CD4-positive, alpha-beta T cell treated with Interleukin-17A for 1 hour (primary cell): ENCODE measurements at regions not wholly inside any gene's neighbourhood (a gene's known extent, or its start where the extent isn't known, plus 50 kb on each side); places are given as distances from the start of the nearest gene placed in this dataset.

Source experiments
- DNase-seq: peaks from one replicate; pipeline ENCODE4 v3.0.0-alpha.2; 2020

DNA sequence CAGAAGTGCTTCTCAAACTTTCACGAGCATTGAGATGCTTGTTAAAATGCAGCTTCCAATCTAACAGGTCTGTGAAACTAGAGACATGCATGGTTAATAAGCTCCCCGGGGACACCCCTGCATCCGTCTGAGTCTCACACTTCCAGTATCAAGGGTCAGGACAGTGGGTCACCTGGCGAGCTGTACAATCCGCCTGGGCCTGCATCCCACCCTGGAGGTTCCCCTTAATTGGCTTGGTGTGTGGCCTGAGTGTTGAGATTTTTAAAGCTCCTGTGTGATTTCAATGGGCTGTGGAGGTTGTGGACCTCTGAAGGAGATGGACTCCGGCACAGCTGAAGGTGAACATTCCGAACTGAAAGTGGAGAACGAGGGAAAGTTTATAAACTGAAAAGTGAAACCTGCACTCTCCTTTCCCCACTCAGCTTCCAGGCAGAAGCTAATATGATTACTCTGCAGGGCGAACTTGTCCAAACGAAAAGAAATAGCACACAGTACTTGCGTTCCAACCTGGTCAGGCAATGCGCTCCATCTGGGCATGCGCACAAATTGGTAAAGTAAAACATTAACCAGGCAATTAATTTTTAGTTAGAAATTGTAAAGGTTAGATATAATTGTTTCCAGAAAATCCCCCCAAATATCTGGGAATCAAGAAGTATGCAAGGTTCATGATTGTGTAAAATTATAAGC is 191.7 kb upstream of the ALKAL2 start:
- no peak for DNase-seq

DNA sequence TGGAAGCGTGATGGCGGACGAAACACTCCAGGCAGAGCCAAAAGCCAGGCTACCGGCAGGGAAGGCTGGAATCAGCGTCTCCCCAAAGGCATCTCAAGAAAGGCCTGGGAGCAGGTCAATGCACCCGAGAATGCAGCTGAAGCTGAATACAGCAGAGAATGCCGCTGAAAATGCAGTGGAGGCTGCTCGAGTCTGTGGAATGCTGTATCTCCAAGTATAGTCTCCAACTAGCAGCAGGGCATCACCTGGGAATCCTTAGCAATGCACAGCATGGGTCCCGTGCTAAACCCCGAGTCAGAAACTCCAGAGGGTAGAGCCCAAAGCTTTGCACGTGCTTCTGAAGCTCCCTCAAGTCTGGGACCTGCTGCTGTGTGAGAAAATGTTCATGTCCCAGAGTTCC is 191.1 kb upstream of the ALKAL2 start:
- no peak for DNase-seq

DNA sequence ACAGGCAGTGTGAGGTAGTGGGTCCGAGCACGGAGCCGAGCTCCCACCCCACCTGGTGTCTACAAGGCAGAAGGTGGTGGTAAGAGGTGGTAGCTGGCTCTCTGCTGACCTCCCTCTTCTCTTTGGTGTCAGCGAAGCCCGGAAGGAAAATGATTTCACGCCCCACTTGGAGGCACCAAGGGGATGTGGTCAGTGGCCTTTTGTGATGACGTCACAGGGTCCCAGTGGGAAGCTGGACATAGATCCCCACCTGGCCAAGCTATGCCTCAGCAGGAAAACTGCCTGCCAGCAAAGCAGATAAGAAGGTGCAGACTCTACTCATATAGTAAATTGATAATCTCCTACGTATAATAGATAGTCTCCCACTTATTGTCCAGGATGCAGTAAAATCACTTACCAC is 183.7 kb upstream of the ALKAL2 start:
- DNase-seq, result no peak

DNA sequence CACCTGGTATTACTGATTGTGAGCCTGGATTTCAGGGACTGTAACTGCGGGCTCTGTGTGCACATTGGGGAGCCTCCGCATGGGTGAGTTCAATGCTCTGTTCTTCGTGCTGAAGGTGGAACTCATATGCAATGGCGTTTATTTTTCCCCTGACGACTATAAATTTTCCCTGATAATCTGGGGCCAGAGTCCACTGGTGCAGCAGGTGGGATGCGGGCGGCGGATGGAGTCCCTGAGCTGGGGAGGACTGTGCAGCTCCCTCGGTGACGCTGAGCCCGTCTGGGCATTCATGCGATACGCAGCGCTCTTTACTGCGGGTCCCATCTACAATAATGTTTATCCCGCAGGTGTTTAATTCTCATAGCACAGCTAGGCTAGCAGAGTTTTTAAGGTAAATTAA is 181.6 kb upstream of the ALKAL2 start:
- no peak for DNase-seq

DNA sequence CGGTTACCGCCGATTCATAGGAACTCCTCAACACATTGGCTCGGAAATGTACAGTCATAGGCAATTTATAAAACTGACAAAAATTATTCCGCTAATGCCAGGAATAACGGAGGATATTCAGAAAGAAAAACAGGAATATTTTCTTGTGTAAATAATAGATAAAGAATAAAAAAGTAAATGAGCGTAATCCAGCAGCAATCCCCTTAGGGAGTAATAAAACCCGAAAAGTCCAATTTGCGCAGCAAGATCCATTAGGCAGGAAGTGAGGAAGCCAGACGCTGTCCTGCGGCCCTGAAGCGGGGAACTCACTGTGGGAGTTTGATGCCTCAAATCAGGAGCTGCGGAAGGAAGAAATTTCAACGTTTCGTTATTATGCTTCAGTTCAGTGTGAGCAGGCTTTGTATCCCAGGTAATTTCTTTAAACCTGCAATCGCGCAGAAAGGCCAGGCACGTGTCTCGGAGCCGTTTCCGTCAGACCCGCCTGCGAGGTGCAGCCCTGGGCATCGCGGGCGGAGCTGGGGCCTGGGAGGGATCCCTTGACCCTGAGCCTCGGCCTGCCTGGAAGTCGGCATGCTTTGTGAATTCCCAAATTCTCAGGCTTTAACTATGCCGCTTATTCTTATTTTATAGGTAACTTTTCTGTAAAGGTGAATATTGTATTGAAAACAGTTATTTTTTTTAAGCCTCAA is 180.9 kb upstream of the ALKAL2 start:
- no peak for DNase-seq

DNA sequence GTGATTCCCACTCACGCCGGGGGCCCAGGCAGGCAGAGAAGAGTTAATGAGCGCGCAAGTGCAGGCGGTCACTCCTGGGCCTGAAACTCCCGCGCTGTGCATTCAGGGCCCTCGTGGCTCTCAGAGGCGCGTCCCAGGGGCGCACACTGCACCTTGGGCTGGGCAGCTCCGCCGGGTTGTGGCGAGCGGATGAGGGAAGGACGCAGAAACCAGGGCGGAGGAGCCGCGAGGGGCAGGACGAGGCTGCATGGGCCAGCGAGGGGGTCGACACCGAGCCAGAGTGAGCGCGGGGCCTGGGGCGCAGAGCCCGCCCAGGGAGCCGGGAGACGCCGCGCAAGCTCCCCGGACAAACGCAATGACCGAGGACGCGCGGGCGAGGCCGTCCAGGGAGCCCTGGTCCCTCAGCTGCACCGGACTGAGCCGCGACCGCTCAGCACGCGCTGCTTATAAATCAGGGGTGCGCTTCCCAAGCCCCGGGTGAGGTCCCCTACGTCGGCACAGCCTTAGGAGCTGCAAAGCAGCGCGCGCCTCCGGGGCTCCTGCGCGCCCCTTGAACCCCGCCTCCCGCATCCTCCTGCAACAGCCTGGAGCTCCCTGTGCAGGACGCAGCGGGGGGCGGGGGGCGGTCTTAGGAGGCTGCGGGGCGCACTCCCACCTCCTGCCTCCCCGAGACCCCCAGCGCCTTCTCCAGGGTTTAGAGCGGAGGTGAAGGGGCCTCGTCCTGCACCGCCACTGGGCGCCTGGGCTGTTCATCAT is 180.2 kb upstream of the ALKAL2 start:
- DNase-seq, result no peak

DNA sequence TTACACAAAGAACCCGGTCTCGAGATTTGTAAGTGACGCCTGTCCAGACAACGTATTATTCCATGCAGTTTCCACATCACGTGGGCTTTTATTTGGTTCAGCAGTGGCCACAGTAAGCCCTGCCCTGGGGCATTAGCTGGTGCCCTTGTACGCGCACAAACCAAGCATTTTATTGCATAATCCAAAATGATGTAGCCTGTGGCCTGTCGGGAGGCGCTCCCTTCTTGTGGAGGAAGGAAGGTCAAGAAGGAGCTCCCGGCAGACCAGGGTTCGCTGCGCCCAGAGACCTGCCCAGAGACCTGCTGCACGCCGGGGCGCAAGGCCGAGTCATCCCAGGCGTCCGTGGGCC is 179.6 kb upstream of the ALKAL2 start:
- no peak for DNase-seq

DNA sequence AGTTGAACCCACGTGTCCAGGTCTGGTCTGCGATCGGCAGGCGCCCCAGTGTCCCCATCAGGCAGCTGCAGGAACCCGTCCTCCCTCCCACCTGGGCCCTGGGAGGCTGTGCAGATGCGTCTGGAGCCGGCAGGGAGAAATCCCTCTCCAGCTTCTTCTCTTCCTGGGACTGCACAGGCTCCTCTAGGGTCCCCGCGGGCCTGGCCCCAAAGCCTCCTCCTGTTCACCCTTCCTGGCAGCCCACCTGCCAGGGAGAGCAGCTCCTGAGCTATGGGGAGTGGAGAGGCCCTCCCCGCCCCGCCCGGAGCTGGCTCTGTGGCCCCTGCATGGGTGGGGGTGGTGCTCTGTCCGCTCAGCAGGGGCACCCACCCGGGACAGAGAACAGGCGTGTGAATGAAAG is 179.2 kb upstream of the ALKAL2 start:
- DNase-seq, result no peak

DNA sequence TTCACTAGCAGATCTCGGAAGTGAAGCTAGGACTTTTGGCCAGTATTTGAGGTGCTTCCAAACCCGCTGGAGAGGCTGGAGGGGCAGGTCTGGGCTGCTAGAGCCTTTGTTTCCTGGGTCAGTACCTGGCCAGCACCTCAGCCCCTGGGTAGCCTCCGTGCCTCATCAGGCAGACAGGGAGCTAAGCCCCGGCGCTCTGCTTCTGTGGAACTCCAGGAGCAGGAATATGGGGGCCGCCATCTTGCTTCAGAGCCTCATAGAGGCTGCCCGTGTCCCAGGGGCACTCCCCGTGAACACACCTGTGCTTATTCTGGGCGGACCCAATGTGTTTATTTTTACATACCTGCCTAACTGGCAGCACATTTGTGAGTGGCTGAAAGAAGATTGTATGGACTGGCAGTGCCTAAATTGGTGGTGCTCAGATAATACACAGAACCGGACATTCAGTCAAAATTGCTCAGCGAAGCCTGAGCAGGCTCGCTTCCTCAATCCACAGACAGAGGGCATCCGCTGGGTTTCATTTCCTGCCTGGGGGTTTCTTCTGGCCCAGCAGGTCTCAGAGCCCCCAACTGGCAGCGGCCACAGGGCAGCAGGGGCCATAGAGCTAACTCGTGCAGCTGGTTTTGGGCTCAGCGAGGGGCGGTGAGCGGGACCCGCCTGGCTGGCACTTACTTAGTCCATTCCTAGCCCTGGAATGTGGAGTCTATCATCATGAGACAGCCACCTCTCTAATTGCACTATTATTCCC is 176.8 kb upstream of the ALKAL2 start:
- DNase-seq, result no peak

DNA sequence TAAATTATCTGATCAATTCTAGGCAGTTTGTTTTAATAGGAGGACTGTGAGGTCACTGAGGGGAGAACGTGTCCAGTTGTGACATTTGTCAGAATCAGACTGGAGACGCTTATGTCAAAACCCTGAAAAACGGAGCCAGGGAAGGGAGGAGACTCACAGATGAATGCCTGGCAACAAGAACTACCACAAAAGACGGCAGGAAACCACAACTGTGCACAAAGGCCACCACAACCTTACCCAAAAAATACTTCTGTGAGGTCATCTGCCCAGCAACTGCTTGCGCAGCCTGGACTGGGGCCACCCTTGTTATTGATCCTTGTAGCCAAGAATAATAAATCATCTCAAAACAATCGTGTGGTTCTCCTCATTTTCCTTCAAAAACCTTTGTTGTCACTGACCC is 173.0 kb upstream of the ALKAL2 start:
- DNase-seq, result peak; percentile 77

DNA sequence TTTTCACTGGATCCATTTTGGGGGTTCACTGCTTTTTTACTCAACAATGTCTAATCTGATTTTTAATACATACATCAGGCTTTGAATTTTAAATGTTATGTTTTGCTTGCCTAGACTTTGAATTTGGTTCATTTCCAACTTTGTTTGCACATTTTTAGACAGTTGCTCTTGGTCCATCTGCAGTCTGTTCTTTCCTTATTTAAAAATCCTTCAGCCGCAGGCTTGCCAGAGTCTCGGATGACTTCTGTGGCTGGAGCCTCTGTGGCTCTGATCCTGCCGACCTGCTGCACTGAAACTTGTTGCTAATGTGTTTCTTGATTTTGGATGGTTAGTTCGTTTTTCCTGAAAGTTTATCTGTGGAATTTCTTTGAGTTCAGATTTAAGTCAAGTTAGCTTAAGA is 172.0 kb upstream of the ALKAL2 start:
- no peak for DNase-seq

DNA sequence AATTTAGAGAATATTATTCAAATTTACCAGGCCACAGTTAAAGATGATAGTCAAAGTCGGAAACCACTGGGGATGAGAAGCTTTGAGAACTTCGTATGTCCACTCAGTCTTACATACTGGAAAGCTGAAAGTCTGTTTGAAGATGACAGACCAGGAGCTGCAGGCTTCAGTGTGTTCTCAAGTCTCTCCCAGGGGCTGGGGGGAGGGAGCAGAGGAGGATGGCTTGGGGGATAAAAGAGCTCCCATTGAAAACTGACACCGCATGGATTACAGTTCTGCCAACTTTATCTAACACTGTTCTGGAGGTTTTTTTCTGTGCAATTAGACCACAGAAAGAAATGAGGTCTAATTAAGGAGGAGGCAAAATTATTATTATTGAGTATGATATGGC is 170.5 kb upstream of the ALKAL2 start:
- DNase-seq, result no peak

DNA sequence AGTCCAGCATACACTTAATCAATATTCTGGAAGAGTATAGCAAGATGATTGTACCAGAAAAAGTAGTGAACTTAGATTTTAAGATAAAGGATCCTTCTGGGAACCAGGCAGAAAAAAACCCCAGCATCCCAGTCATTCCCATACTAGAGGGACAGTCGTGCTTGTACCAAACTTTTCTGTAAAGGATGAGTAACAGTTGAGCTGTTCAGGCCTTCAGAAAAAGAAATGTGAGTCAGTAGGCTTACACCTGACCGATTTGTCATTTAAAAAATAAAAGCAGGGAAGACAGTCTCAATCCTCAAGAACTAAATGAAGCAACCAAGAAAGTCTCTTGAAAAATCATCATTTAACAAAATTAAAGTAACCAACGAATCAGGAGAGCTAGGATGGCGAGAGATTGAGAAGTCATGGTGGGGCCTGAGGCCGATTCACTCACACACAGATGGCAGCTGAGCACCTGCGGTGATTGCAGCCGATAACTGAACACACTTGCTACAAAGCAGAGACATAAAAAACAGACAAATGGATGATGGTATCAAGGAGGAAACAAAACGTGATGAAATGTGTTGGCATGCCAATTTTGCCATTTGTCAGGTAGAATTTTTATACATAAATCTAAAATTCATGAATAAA is 170.0 kb upstream of the ALKAL2 start:
- DNase-seq, result no peak

DNA sequence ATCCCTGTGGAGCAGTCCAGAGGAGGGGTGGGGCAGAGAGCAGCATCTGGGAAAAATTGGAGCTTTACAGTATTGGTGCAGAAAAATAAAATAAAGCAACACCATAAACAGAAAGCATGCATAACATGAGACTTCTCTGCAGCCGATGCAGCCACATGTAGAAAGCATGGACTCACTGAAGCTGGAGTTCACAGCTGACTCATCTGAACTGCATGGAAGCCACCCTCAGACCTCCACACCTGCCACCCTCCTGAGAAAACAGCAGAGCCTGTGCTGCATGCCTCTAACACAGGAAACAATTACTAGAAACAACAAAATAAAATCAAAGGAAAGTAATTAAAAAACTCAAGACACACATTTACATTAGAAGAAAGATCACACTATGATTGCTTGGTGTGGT is 169.4 kb upstream of the ALKAL2 start:
- DNase-seq, result no peak

DNA sequence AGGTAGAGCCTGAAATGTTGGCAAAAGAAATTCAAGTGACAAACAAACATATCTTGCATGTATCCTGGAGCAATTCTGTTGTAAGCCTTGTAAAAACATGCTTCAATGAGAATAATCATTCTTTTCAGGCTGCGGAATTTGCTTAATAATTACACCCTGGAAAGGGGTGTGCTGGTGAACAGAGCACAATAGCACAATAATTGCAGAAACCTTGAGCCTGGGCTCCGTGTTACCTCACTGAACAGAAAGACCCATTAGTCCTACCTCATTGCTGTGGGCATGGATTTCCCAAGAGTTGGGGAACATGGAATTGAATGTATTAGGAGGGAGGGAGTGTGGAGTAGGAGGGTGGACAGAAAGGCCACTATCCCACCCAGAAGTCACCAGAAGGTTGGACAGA is 168.0 kb upstream of the ALKAL2 start:
- DNase-seq, result no peak

DNA sequence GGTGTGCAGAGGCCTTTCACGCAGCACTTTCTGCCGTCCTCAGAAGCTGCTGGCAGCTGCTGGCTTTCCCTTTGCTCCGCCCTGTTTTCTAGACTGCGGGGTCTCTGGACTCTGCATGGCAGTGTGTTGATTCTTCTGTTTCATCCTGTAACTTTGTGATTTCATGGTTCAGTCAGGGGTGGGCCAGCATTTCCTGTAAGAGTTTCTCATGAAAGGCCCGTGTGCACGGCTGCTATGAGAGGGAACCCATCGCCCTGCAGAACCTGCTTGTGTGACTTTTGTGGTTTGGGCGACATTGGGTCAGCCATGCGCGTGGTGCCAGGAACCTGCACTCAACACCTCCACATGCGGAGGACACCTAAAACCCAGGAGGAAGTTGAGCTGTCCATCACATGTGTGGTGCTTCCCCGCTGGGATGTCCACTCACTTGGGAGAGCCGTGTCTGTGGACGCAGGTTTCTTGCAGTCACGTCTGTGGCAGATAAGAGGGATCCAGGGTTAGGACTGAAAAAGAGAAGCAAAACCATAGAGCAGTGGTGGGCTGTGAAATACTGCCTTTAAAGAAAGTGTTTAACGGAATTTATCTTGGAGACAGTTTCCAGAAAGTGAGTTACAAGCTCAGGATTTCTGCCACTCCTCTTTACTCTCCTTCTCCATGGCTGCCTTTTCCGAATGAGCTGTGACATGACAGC is 167.3 kb upstream of the ALKAL2 start:
- peak; percentile 6 for DNase-seq

DNA sequence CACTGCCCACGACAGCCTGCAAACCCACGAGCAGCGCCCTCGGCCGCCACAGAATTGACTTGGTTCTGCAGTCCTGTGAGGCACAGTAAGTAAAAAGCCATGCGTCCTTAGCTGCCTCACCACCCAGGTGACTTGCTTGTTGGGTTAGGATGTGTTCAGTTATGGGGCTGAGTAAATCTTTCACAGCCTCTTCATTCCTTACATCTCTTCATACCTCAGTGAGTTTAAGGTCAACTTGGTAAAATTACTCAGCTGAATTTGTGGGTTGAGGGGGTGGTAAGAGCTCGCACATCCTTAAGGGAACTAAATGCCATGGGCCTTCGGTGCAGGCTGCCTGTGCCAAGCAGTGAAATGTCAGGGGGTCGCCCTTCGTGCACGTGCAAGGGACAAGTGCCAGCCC is 165.2 kb upstream of the ALKAL2 start:
- DNase-seq, result no peak

DNA sequence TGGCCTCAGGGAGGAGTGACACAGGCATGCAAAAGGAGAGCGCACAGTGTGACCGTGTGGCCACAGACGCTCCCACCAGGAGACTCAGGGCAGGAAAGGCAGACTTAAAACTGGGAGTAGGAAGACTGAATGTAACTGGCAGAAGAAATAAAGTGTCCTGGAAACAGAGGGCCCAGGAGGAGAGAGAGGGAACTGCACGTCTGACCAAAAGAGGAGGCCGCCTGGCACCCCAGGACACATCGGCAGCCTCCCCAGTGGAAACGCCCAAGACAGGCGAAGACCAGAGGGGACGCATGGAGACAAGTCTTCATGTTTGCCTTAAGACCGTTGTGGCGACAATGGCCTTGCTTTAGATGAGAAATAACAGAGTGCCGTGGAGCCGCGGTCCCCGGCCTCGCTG is 163.6 kb upstream of the ALKAL2 start:
- DNase-seq, result no peak

DNA sequence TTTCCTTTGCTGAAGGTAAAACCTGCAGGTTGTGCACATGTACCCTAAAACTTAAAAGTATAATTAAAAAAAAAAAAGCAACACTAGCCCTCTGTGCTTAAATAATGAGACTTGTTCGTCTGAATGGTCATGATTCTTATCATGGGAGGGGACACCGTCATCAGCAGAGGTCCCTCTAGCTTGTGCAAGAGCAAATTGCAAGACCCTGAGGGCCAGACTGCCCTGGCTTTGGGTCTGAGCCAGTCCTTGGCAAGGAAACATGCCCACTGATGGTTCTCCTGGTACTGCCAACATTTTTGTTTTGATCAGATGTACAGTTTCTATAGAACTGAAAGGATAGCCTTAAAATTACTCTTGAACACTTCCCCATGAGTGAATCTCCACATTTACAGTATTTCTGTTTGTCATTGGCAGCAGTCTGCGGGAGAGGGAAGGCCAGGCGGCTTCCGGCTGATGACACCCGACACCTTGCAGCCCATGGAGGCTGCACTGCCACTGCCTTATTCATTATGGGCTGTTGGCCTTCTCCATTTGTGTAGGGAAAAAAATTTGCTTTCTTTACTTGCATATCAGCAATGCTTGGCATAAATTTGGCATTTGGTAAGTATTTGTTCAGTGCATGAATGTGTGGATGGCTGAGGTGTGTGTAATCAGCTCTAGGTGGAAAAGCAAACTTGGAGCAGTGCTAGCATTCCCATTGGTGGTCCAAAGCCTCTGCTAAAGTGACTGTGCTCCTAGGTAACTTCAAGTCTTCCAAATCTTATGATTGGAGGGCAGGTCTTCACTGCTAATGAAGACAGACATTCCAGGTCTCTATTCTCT is 161.6 kb upstream of the ALKAL2 start:
- no peak for DNase-seq

DNA sequence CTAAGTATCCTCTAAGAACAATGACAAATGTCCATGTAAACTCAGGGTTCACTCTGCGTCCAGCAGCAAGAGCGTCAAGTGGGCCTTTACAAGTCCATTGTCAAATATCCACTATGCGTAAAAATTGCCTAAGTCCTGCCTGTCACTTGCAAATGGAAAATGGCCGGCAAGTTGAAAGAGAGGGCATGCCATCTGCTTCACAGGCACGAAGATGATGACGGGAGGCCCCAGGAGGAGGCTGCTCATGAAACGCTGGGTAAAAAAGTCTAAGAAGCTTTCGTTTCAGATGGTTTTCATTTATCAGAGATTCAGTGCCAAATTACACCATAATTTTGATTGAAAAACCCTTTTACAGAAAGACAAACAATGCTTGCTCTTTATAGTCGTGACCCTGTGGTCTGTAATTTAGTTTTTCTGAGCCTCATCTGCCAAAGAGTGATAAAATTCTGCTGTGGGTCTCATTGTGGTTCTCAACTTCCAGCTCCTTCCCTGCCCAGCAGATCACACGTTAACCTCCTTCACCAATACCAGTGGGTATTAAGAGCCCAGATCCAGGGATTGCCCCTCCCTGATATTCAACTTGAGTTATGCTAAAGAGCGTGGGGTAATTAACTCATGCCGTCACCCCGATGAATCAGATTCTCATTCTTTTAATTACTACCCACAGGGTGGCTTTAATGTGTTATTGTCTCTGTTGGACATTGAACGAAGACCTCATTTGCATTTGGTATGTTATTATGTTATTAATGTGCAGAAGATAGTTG is 160.2 kb upstream of the ALKAL2 start:
- DNase-seq, result no peak
